GM12864 (cell line): ENCODE measurements at regions not wholly inside any gene's neighbourhood (a gene's known extent, or its start where the extent isn't known, plus 50 kb on each side); places are given as distances from the start of the nearest gene placed in this dataset.

Experiments
- DNase-seq: peaks from one replicate; pipeline ENCODE4 v3.0.0-alpha.2; 2011; ENCODE audit warnings: low read depth
- H3K4me3 ChIP-seq: 2 replicates; pipeline ENCODE4 v1.5.1; 2011; ENCODE audit warnings: mild to moderate bottlenecking, low read depth, low read length, control low read depth
- TF ChIP-seq, protein P1 (sequence below): IDR thresholded peaks from 2 replicates; pipeline ENCODE4 v1.5.1; 2011; ENCODE audit warnings: low read depth, mild to moderate bottlenecking, moderate library complexity, low read length, control low read depth, inconsistent platforms; ENCODE audit errors: missing control alignments

DNA sequence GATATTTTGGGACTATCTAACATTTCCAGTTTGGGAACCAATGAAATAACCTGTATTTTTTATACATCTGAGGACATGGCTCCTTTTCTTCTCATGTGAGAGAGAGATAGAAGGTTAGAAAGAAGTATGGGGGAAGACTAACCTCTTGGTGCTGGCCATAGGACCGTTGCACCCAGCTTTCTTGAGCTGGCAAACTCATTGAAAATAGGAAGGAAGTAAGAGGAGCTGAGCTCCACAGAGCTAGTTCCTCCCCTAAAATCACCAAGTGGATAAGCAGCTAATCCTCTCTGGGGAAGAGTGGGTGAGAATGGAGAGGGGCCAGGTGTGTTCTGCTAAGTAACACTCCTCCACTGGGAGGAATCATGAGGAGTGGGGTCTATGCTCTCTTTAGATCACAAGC, 387.4 kb upstream of the CADM1 start:
- H3K4me3 ChIP-seq = no peak overlapping the region
- TF ChIP-seq, protein P1, sequence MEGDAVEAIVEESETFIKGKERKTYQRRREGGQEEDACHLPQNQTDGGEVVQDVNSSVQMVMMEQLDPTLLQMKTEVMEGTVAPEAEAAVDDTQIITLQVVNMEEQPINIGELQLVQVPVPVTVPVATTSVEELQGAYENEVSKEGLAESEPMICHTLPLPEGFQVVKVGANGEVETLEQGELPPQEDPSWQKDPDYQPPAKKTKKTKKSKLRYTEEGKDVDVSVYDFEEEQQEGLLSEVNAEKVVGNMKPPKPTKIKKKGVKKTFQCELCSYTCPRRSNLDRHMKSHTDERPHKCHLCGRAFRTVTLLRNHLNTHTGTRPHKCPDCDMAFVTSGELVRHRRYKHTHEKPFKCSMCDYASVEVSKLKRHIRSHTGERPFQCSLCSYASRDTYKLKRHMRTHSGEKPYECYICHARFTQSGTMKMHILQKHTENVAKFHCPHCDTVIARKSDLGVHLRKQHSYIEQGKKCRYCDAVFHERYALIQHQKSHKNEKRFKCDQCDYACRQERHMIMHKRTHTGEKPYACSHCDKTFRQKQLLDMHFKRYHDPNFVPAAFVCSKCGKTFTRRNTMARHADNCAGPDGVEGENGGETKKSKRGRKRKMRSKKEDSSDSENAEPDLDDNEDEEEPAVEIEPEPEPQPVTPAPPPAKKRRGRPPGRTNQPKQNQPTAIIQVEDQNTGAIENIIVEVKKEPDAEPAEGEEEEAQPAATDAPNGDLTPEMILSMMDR = no peak
- no peak for DNase-seq

DNA sequence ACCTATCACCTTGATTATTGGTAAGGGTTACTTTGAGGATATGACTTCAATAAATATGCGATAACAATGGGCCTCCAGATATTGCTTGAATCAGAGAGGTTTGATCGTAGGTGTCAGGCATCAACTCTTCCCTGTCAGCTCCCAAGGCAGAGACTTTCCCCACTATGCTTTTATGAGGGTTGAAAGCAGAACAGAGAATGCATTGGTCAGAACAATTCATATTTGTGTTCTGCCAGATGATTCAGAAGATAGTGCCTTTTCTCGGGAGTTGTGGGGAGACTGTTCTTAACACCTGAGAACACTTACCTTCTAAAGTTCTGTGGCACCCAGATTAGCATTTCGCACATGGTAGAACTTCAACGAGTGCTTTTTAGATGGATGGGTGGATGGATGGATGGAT, 386.3 kb upstream of the CADM1 start:
- no peak for DNase-seq
- TF ChIP-seq, protein P1 = no peak
- no peak overlapping the region for H3K4me3 ChIP-seq

DNA sequence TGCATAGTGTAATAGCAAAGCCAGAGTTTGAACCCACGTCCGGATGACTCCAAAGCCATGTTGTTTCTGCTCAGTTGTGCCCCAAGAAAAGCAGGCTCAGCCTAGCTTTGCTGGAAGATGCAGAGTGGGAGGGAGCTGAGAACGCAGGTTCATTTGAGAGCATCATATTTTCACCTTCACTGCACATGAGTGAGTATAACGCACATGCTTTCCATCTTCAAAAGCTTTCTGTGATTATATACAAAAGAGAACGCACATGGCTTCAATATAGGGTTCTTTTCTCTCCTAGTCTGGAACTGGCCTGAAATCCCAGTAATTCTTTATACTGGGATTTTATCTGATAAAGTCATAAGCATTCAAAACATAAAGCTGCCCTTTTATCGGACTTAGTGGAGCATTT, 385.5 kb upstream of the CADM1 start:
- no peak for DNase-seq
- no peak overlapping the region for H3K4me3 ChIP-seq
- TF ChIP-seq, protein P1 = no peak

DNA sequence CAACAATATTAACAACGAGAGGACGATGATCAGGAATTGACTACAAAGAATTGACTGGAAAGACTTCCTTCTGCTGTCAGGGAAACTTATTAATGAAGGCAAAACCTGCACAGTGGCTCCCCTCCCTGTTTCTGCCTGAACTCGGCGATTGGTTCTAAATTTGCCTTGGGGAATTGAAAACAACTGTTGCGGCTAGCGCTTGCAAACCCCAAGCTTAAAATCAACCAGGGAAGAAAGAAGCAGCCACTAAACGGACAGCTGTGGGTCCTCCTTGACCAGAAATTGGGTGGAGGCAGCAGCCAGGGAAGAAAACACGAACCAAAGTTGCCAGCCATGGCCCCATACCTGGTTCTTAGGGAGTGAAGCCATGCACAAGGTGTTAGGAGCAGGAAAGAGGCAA, 383.5 kb upstream of the CADM1 start:
- TF ChIP-seq, protein P1 = no peak
- no peak for DNase-seq

DNA sequence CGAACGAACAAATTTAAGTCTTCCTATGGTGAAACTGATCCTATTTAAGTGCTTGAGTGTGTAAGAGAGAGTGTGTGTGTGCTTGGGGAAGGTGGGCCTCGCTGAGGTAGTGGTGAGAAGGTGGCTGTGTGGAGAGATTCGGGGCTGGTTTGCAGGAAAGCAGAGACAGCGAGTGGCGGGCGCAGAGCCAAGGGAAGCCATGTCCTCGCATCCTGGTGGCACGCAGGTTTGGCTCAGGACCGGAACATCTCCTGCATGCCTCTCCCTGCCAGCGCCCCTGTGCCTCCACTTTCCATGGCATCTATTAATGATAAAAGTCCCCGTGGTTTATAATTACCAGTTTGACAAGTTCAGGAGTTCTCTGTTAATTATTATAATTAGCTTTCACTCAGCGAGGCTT, 383.1 kb upstream of the CADM1 start:
- TF ChIP-seq, protein P1 = no peak
- no peak for DNase-seq

More for the DNA sequence above, 383.5 kb upstream of the CADM1 start:
- no peak overlapping the region for H3K4me3 ChIP-seq

DNA sequence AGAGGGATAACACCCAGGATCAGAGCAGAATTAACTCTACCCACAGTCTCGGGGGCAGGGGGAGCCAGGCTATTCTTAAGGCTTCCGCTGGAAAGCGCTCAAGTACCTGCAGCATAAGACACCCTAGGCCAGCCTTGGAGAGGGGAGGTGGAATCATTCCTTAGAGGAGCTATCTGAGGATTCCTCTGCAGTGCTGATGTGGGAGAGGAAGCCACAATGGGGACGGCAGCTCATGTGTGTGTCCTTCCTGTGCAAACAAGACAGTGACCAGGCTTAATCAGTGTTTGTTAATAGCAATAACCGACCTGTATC, 382.2 kb upstream of the CADM1 start:
- DNase-seq = no peak
- TF ChIP-seq, protein P1 = no peak
- no peak overlapping the region for H3K4me3 ChIP-seq

More for the DNA sequence above, 383.1 kb upstream of the CADM1 start:
- H3K4me3 ChIP-seq = no peak overlapping the region

DNA sequence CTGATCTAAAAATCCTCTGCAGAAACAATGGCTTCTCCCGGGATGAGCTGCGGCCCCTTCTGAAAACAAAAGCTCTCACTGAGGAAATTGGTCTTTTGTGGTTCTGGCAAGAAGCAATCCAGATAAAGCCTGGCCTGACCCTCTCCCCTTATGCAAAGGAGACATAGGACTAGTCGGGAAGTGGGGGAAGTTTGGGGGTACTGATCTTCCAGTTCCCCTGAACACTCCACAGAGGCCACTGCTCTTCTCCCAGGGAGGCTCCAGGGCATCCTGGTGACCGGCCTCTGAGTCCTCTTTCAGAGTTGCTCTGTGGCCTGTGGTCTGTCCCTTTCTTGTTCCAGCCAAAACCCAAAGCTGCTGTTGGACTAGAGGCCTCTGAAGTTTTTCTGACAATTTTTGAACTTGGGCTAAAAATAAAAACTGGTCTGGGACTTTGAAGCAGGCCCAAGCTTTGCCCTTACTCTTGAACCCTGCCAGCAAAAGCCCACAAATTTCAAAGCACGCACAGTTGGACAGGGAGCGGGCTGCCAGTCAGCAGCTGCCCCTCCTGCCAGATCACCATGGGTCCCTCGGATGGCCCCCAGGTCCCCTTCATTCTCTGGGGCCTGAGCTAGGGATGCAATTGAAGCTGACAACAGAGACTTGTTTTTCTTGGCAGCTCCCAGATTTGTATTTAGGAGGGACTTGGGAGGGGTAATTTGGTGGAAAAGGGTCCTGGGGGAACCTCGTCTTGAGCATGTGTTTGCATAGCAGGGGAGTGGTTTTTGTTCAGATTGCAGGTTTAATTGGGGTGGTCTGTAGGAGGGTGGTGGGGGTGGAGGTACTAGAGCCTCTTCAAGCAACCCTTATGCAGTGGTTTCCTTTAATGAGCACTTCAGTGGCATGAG, 381.6 kb upstream of the CADM1 start:
- no peak for DNase-seq
- H3K4me3 ChIP-seq = no peak overlapping the region
- TF ChIP-seq, protein P1 = no peak
